Esophagus squamous epithelium (tissue), 4 donors: ENCODE measurements at regions not wholly inside any gene's neighbourhood (a gene's known extent, or its start where the extent isn't known, plus 50 kb on each side); places are given as distances from the start of the nearest gene placed in this dataset.

Experiments
- CTCF ChIP-seq, 6 experiments: fragments of 450-650 bp in 4 of 6; fragments of 200-600 bp in 2 of 6; sonication (generic) in 2 of 6; IDR thresholded peaks; one replicate each; pipeline ENCODE4 v1.5.1; 2016 to 2019; ENCODE audit warnings: antibody characterized with exemption in 6 of 6, mild to moderate bottlenecking in 4 of 6, moderate library complexity in 4 of 6
- POLR2A ChIP-seq, 4 donors: fragments of 450-650 bp; IDR thresholded peaks; one replicate each; pipeline ENCODE4 v1.6.1; 2017; ENCODE audit warnings: antibody characterized with exemption in 4 of 4, mild to moderate bottlenecking in 4 of 4, moderate library complexity in 3 of 4

- TF ChIP-seq CTCF (IDR thresholded peaks at IDR 0.05), result no peak
- no peak for TF ChIP-seq POLR2A (IDR thresholded peaks at IDR 0.05)
Observed at GRCh38 chr2:239887604-239888003, 137.5 kb downstream of the NDUFA10 start.
